AG04449 (cell line): ENCODE measurements at regions not wholly inside any gene's neighbourhood (a gene's known extent, or its start where the extent isn't known, plus 50 kb on each side); places are given as distances from the start of the nearest gene placed in this dataset.

ENCODE experiments used
- CTCF ChIA-PET: fragments of 350-600 bp; formaldehyde crosslinking; extraction: SDS; loops from one replicate; lab custom pipeline; 2021; ENCODE audit warnings: antibody characterized with exemption; lab: Yijun Ruan, JAX
- POLR2A ChIA-PET: fragments of 400-600, 350-600 bp; formaldehyde crosslinking; extraction: SDS; loops from one replicate; lab custom pipeline; 2020; ENCODE audit warnings: antibody characterized with exemption, inconsistent platforms; lab: Yijun Ruan, JAX
- DNase-seq: peaks from one replicate; pipeline ENCODE4 v3.0.0-alpha.2; 2010; ENCODE audit warnings: low read depth, low spot score
- H3K4me3 ChIP-seq: 2 replicates; pipeline ENCODE4 v1.5.1; 2011; ENCODE audit warnings: low read depth, mild to moderate bottlenecking, control low read depth, low read length
- CTCF ChIP-seq: IDR thresholded peaks from one replicate; pipeline ENCODE4 v1.5.1; 2011; ENCODE audit warnings: mild to moderate bottlenecking, moderate library complexity, low read length, control low read depth, inconsistent platforms; ENCODE audit not compliant: insufficient read depth; ENCODE audit errors: missing control alignments

GRCh38 chr4:179563741-179564140 is 2121.5 kb upstream of the AGA start:
- DNase-seq = no peak
- no peak overlapping the region for H3K4me3 ChIP-seq
- CTCF ChIA-PET = no interaction called here
- TF ChIP-seq CTCF = no peak
- POLR2A ChIA-PET = no interaction called here

GRCh38 chr4:179569549-179569948 is 2127.3 kb upstream of the AGA start:
- ChIA-PET CTCF (interaction anchor here (0.6 kb wide), 1 partner anchor 11 kb away, joined by 3 read pairs; no protein-coding TSS in a partner anchor), POLR2A (no interaction called here)
- H3K4me3 ChIP-seq = no peak overlapping the region
- TF ChIP-seq CTCF = no peak
- DNase-seq = no peak

- POLR2A ChIA-PET = no interaction called here
- no peak for DNase-seq
- CTCF ChIA-PET = no interaction called here
- H3K4me3 ChIP-seq = no peak overlapping the region
- no peak for TF ChIP-seq CTCF
These were observed 2140.1 kb upstream of the AGA start for GRCh38 chr4:179582164-179582905.

- CTCF ChIA-PET = no interaction called here
- TF ChIP-seq CTCF = no peak
- no peak for DNase-seq
- POLR2A ChIA-PET = no interaction called here
- no peak overlapping the region for H3K4me3 ChIP-seq
These were observed 2141.0 kb upstream of the AGA start for GRCh38 chr4:179583221-179583620.

- no peak overlapping the region for H3K4me3 ChIP-seq
- no peak for TF ChIP-seq CTCF
- DNase-seq = no peak
- ChIA-PET POLR2A (no interaction called here), CTCF (no interaction called here)
These were observed 2141.9 kb upstream of the AGA start for GRCh38 chr4:179584101-179584500.

GRCh38 chr4:179585761-179586160 is 2143.5 kb upstream of the AGA start:
- TF ChIP-seq CTCF = no peak
- DNase-seq = no peak
- ChIA-PET POLR2A (no interaction called here), CTCF (no interaction called here)
- no peak overlapping the region for H3K4me3 ChIP-seq
